ENCODE measurements at regions not wholly inside any gene's neighbourhood (a gene's known extent, or its start where the extent isn't known, plus 50 kb on each side); places are given as distances from the start of the nearest gene placed in this dataset.
A peak's percentile ranks its signal among the peaks of the same experiment; 100 is the strongest.
"Not testable (repeated sequence)": the region's sequence is repeated elsewhere in the genome, so short reads cannot be mapped to it uniquely, and the experiment has no call there.

- no peak for ATAC-seq
Observed at GRCh38 chr13:27327633-27328032, 57.0 kb downstream of the RASL11A start.

GRCh38 chr13:27329210-27329609, 58.6 kb downstream of the RASL11A start:
- no peak for ATAC-seq

- ATAC-seq: no peak
Observed at GRCh38 chr13:27334774-27335435, 64.3 kb downstream of the RASL11A start.

- no peak for ATAC-seq
Observed at GRCh38 chr13:27336014-27336673, 65.5 kb downstream of the RASL11A start.

- ATAC-seq: no peak
Observed at GRCh38 chr13:27338207-27338606, 67.6 kb downstream of the RASL11A start.

GRCh38 chr13:27338816-27339215, 68.2 kb downstream of the RASL11A start:
- no peak for ATAC-seq

GRCh38 chr13:27339299-27339698, 68.7 kb downstream of the RASL11A start:
- ATAC-seq: peak; percentile 68

- no peak for ATAC-seq
Observed at GRCh38 chr13:27341616-27342015, 71.0 kb downstream of the RASL11A start.

- no peak for ATAC-seq
Observed at GRCh38 chr13:27347211-27347772, 76.7 kb downstream of the RASL11A start.

- ATAC-seq: no peak
Observed at GRCh38 chr13:27348461-27348860, 76.0 kb upstream of the GTF3A start.

GRCh38 chr13:27349458-27349857, 75.0 kb upstream of the GTF3A start:
- ATAC-seq: no peak

GRCh38 chr13:27350825-27351224, 73.6 kb upstream of the GTF3A start:
- ATAC-seq: not testable (repeated sequence)

- ATAC-seq: peak; percentile 31
Observed at GRCh38 chr13:27352698-27353097, 71.7 kb upstream of the GTF3A start.

- peak; percentile 40 for ATAC-seq
Observed at GRCh38 chr13:27353166-27353583, 71.2 kb upstream of the GTF3A start.

- ATAC-seq: no peak
Observed at GRCh38 chr13:27353708-27354107, 70.7 kb upstream of the GTF3A start.

- ATAC-seq: no peak
Observed at GRCh38 chr13:27354379-27354778, 70.0 kb upstream of the GTF3A start.

GRCh38 chr13:27355894-27356293, 68.5 kb upstream of the GTF3A start:
- no peak for ATAC-seq

- no peak for ATAC-seq
Observed at GRCh38 chr13:27358420-27358819, 66.0 kb upstream of the GTF3A start.

- ATAC-seq: peak; percentile 66
Observed at GRCh38 chr13:27359199-27359821, 65.1 kb upstream of the GTF3A start.

GRCh38 chr13:27360562-27360961, 63.9 kb upstream of the GTF3A start:
- no peak for ATAC-seq

GRCh38 chr13:27362064-27362751, 62.2 kb upstream of the GTF3A start:
- peak; percentile 92 for ATAC-seq

GRCh38 chr13:27363637-27364036, 60.8 kb upstream of the GTF3A start:
- ATAC-seq: not testable (repeated sequence)

GRCh38 chr13:27367570-27367969, 56.8 kb upstream of the GTF3A start:
- no peak for ATAC-seq
